ENCODE measurements at regions not wholly inside any gene's neighbourhood (a gene's known extent, or its start where the extent isn't known, plus 50 kb on each side); places are given as distances from the start of the nearest gene placed in this dataset.

GRCh38 chr4:27701606-27702005, 841.0 kb downstream of the STIM2 start:
- no peak for TF ChIP-seq CTCF (conservative IDR thresholded peaks at IDR 0.05; ENCODE audit: control insufficient read depth, insufficient read depth, low read depth, low read length)
- DNase-seq (ENCODE audit: low read depth), result no peak

GRCh38 chr4:27702730-27703431, 842.2 kb downstream of the STIM2 start:
- peak; percentile 27 for TF ChIP-seq CTCF (conservative IDR thresholded peaks at IDR 0.05; ENCODE audit: control insufficient read depth, insufficient read depth, low read depth, low read length)
- peak; percentile 15 for DNase-seq (ENCODE audit: low read depth)

More at GRCh38 chr4:27701606-27702005, 841.0 kb downstream of the STIM2 start:
- H3K4me3 ChIP-seq (ENCODE audit: control insufficient read depth, low read depth, low read length), result no peak overlapping the region

GRCh38 chr4:27703771-27704170, 843.1 kb downstream of the STIM2 start:
- no peak for DNase-seq (ENCODE audit: low read depth)
- no peak for TF ChIP-seq CTCF (conservative IDR thresholded peaks at IDR 0.05; ENCODE audit: control insufficient read depth, insufficient read depth, low read depth, low read length)
- H3K4me3 ChIP-seq (ENCODE audit: control insufficient read depth, low read depth, low read length), result no peak overlapping the region

More at GRCh38 chr4:27702730-27703431, 842.2 kb downstream of the STIM2 start:
- no peak overlapping the region for H3K4me3 ChIP-seq (ENCODE audit: control insufficient read depth, low read depth, low read length)

- no peak for TF ChIP-seq CTCF (conservative IDR thresholded peaks at IDR 0.05; ENCODE audit: control insufficient read depth, insufficient read depth, low read depth, low read length)
- H3K4me3 ChIP-seq (ENCODE audit: control insufficient read depth, low read depth, low read length), result no peak overlapping the region
- DNase-seq (ENCODE audit: low read depth), result no peak
Measured at GRCh38 chr4:27711041-27711440, 850.4 kb downstream of the STIM2 start.

GRCh38 chr4:27714073-27714472, 853.4 kb downstream of the STIM2 start:
- no peak for TF ChIP-seq CTCF (conservative IDR thresholded peaks at IDR 0.05; ENCODE audit: control insufficient read depth, insufficient read depth, low read depth, low read length)

GRCh38 chr4:27716693-27717430, 856.2 kb downstream of the STIM2 start:
- TF ChIP-seq CTCF (conservative IDR thresholded peaks at IDR 0.05; ENCODE audit: control insufficient read depth, insufficient read depth, low read depth, low read length), result no peak
- no peak for DNase-seq (ENCODE audit: low read depth)
- H3K4me3 ChIP-seq (ENCODE audit: control insufficient read depth, low read depth, low read length), result no peak overlapping the region

More at GRCh38 chr4:27714073-27714472, 853.4 kb downstream of the STIM2 start:
- DNase-seq (ENCODE audit: low read depth), result peak; percentile 5
- H3K4me3 ChIP-seq (ENCODE audit: control insufficient read depth, low read depth, low read length), result no peak overlapping the region

Data from fibroblast of mammary gland (primary cell).